ACHN (cell line): ENCODE measurements at regions not wholly inside any gene's neighbourhood (a gene's known extent, or its start where the extent isn't known, plus 50 kb on each side); places are given as distances from the start of the nearest gene placed in this dataset.

ENCODE experiments used
- DNase-seq: peaks from one replicate; pipeline ENCODE4 v3.0.0-alpha.2; 2015
- in situ Hi-C: cut with HindIII; loops from 2 replicates; pipeline ENCODE4 v1.10.0; 2017; ENCODE audit warnings: low sequenced_read_pairs, low pct_ligation_motif_present, low pct_unique_long_range_greater_than_20kb

DNA sequence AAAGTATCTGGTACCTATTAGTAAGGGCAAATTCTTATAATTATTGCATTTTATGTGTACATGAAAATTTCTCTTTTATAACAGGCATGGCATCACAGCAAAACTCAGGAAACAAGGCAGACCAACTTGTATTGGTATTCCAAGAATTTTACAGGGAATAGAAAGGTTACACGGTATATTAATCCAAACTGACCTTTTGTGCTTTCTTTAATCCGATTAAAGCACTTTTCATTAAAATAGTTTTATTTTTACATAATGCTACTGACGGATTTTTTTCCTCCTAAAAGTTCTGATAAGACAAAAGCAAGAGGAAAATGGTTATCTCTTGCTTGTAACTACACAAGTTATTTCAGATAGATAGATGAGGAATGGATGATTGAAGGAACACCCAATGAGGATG is 137.0 kb upstream of the SLCO3A1 start:
- no peak for DNase-seq
- in situ Hi-C loops: no loop called here

DNA sequence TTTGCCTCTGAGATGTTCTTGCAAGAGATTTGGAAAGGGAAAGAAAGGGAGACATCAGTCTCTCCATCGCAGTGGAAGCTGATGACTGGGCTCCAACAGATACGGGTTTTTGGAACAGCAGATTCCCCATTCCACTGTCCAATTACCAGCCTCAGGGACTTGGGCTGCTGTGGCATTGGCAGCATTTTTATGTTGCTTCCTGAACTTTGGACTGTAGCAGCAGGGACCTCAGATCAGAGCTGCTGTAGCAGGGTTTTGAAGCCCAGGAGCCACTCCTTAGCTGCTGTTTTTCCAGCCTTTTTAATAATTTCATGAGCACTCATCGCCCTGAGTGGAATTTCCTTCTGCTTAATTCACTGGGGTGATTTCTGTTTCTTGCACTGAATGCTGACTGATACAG is 135.7 kb upstream of the SLCO3A1 start:
- in situ Hi-C loops: no loop called here
- no peak for DNase-seq

DNA sequence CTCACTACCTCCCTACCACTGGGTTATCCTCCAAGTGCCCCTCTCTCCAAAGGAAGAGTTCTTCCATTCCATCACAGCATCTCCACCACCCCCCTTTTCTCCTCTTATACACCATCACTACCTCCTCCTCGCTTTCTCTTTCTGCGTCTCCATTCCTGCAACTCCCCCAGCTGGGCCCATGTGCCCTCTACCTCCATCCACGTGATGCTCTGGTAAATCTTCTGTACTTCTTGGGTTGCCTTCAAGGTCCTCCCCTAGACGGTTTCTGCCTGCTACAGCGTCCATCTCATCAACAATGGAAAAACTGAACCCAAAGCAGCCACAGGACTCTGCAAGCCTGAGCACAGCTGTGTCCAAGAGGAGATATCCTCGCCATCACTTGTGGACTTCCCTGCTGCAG is 129.5 kb upstream of the SLCO3A1 start:
- in situ Hi-C loops: no loop called here
- DNase-seq: no peak

DNA sequence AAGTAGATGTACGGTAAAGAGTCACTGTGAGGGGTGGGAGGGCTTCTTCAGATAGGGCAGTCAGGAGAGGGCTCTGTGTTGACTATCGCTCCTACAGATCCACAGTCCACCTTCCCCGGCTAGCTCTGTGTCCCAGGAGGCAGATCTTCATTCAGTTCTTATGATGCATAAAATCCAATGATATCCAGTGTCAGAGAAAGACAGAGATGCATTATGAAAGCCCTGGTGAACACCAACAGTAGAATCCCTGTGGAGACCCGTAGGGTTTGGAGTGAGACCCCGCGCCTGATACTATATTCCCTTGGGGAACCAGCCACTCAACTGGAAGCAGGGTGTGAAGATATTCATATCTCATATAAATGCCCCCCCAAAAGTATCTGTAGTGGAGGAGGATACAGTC is 119.8 kb upstream of the SLCO3A1 start:
- in situ Hi-C loops: no loop called here

DNA sequence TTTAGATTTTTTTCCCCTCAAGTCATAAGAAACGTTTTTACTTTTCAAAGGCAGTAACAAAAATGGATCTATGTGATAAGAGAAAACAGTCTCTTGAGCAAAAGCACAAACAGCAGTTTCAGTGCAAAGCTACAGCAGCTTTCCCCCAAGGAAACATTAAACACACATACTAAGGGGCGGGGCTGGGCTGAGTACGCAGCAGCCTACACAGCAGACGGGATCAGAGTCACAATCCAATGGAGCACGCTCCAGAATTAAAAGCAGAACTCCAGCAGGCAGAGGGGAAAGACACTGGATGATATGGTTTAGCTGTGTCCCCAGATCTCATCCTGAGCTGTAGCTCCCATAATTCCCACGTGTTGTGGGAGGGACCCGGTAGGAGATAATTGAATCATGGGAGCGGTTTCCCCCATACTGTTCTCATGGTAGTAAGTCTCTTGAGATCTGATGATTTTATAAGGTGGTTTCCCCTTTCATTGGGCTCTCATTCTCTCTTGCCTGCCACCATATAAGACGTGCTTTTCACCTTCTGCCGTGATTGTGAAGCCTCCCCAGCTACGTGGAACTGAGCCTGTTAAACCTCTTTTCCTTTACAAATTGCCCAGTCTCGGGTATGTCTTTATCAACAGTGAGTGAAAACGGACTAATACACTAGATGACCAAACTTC is 116.2 kb upstream of the SLCO3A1 start:
- no peak for DNase-seq
- in situ Hi-C loops: no loop called here

More for the DNA sequence above, 119.8 kb upstream of the SLCO3A1 start:
- DNase-seq: no peak

DNA sequence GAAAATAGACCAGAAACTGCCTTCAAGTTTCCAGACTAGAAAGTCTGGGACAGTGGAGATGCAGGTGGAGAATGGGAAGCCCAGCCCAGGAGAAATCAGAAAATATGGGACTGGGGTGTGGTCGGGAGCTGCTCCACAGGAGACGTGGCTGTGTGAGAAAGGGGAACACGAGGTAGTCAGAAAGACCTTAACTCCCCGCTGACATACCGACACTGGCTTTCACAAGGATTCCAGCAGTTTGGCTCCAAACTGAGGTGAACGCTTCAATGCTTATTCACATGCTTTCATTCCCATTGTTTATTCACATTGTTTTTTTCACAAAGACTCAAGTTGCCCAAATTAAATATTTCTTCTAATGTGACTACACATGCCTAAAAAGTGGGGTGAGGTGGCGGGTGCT is 111.5 kb upstream of the SLCO3A1 start:
- in situ Hi-C loops: no loop called here
- DNase-seq: no peak

DNA sequence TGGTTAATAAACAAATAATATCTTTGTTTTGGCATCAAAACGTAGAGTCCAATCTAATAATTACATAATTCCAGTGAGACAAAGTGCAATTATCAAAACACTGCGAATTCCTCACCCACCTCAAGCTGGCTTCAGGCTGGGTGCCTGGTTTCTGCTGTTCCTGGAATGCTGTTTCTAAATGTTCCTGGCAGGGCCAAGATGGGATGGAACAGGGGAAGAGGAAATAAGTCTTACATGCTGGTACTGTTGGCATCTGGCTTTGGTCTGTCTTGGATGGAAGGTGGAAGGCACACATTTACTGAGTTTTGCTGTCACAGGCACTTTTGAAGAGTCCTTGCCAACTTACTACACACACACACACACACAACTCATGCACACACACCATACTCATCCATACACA is 101.9 kb upstream of the SLCO3A1 start:
- no peak for DNase-seq
- in situ Hi-C loops: no loop called here

DNA sequence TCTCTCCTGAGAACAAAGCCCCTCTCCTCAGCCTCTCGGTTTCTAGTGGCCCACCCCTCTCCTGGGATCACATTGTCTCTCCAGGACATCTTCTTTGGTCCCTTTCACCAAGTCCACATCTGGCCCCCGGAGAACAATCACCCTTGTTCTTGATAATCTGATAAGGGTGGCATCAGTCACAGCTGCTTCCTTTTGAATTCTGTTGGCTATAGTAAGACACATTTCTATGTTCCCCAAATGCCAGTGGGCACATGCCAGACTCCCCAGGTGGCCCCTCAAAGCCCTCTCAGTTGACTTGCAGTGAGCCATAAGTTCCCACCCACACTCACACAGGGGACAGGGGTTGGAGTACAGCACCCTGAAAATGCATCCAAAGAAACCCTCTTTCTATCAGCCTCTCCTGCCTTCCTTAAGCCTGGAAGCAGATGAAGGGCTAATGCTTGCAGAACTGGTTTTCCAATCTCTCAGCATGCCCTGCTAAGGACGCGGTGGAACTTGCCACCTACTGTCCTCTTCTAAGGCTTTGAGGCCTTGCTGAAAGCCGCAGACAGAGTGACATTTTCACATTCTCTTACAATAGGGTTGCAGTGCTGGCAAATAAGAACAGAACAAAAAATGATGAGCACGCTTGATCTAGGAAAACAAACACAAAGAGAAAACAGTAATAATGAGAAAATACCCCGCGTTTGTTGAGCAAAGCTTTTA is 101.3 kb upstream of the SLCO3A1 start:
- DNase-seq: no peak
- in situ Hi-C loops: no loop called here

DNA sequence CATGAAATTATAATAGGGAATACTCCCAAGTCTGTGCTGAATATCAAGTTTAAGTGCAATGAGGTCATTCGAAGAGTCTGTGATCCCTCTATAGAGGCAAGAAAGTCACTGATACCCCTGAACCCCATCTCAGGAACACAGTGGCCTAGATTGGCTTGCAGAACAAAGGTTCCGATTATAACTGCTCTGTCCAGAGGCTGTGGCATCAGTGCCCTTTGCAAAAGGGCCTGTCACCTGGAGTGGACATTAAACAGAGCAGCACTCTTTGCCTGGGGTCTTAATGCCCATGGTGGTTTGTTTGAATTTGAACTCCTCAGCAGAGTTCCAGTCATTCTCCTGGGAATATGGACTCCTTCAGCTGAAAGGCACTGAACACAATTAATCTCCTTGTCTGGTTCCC is 93.9 kb upstream of the SLCO3A1 start:
- no peak for DNase-seq
- in situ Hi-C loops: no loop called here

DNA sequence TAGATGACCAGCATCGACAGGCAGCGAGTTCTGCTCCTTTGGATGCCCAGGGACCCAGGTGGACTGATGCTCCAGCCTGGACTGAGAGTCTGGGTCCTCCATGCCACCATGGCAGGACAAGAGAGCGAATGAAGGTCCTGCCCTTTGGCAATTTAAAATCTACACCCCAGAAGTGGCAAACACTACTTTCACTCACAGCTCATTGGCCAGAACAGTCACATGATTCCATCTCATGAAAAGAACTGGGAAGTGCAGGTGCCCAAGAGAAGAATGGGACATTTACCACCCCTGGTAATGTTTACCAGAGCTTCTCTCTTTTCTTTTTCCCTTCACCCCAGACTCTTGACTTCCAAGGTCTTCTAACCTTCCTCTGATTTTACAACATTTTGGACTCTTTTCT is 87.8 kb upstream of the SLCO3A1 start:
- in situ Hi-C loops: no loop called here
- DNase-seq: no peak

DNA sequence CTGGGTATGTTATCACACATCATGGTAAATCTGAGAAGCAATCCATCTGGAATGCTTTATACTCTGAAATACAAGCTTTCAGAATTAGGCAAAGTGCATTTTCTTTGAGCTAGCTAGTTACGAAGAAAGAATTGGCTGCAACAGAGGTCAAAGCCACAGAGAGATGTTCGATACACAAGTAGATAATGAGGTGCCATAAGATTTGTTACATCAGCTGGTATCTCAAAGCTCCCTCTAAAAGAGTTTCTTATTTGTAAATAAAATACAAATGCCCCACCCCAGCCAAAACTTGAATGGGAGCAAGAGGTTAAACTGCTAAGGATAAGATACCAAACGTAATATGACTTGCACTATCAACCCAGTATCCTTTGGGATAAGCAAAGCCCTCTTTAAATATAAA is 84.0 kb upstream of the SLCO3A1 start:
- DNase-seq: no peak
- in situ Hi-C loops: no loop called here

DNA sequence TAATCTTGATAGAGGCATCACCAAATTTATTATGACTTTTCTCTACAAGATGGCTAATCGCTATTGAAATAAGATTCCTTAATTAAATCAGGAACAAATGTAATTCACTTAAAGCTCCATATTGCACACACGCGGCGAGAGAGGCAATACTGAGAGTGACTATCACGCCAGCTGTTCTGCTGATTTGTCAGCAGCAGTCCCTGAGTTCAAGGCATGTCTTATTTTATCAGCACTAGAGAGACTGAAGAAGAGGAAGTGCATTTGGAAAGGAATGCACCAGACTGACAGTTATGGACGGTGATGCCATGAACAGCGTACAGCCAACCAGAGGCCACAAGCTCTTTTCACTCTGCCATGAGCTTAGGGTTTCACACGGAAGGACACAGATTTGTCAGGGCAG is 83.6 kb upstream of the SLCO3A1 start:
- DNase-seq: no peak
- in situ Hi-C loops: no loop called here

DNA sequence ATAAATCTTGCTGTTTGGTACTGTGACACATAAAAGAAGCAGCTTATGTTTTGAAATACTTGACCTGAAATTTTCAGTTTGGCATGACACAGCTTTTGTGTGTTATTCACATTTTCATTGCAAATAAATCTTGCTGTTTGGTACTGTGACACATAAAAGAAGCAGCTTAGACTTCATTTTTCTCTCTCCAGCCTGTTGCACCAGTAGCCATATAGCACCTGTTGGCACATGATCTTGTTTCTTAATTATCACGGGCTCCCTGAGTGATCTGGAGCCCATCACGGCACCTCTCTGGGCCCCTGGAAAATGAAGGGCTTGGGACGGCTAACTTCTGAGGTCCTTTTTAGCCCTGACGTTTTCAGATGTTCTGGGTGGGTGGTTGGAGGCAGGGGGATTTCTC is 77.4 kb upstream of the SLCO3A1 start:
- DNase-seq: no peak
- in situ Hi-C loops: no loop called here

DNA sequence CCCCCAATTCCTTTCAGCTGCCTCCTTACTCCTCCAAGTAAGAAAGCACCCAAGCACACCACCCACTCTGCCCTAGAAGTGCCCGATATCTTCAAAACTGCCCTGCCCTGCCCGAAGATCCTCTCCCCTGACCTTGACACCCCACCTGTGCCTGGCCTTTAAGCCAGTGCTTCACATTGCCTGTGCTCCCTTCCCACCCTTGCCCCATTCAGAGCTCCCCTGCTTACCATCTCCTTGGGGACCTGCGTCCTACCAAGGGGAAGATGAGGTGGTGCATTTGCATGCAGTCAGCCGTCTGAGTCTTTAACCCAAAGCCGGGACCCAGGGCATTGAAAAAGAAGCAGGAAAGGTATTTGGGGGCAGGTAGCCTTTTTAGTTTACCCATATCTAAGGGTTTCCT is 73.5 kb upstream of the SLCO3A1 start:
- in situ Hi-C loops: no loop called here
- no peak for DNase-seq

DNA sequence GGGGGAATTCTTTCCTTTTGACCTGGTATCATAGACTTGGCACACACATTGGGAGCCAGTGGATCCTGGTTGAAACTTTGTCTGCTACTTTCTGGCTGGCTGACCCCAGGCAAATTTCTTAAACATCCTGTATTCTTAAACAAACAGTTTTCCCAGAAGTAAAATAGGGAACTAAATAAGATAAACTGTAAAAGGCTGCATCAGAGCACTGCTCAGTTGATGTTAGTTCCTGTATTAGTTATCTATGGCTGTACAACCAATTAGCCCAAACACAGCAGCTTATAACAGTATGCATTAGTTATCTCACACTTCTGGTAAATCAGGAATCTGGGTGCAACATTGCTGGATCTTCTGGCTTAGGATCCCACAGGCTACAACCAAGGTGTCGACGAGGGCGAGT is 73.1 kb upstream of the SLCO3A1 start:
- no peak for DNase-seq
- in situ Hi-C loops: no loop called here

DNA sequence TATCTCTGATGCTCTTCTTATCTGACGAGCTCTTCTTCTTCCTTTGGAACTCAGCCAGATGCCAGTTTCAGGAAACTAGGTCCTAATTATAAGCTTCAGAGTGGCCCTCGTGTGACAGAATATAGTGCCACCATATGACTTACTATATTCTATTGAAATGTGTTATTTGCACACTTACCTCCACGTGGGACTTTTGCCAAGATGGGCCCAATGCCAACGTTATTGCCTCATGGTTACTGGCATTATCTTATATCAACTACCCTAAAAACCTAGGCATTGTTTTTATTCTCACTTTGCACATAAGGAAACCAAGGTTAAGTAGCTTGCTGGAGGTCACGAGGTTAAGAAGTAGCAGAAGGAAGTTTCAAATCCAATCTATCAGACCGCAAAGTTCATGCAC is 71.3 kb upstream of the SLCO3A1 start:
- DNase-seq: no peak
- in situ Hi-C loops: no loop called here

DNA sequence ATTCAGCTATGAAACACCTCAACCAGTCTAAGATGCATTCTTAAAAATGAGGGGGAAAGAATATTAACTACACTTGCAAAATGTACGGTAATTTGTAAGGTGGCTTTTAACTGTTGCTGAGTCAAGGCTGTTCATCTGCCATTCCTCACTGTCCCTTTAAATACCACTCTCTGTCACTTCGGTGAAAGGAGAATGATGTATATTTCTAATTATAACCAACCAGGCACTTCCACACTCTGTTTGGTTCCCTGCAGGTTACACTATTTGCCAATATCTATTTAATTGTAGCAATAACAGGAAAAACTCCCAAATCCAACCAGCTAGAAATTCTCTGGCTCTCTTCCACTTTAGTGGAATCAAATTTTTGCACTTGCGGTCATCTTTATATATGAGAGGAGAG is 70.5 kb upstream of the SLCO3A1 start:
- in situ Hi-C loops: no loop called here
- no peak for DNase-seq

DNA sequence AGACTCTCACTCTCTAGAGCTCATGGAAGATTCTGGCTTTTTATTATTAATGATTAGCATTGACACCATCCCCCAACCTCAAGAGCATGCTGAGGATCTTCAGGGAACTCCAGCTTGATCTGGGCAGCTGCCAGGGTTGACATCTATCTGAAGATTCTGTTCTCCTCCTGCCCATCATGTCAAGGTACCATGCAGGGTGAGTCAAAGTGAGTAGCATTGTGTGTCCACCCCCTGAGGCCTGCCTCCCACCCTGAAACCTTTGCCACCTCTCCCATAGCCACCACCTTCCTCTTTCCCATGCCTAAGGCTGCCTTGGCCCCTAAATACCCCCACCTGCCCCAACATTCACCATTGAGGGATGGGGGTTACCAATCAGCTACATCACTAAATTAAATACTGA is 70.1 kb upstream of the SLCO3A1 start:
- no peak for DNase-seq
- in situ Hi-C loops: no loop called here

DNA sequence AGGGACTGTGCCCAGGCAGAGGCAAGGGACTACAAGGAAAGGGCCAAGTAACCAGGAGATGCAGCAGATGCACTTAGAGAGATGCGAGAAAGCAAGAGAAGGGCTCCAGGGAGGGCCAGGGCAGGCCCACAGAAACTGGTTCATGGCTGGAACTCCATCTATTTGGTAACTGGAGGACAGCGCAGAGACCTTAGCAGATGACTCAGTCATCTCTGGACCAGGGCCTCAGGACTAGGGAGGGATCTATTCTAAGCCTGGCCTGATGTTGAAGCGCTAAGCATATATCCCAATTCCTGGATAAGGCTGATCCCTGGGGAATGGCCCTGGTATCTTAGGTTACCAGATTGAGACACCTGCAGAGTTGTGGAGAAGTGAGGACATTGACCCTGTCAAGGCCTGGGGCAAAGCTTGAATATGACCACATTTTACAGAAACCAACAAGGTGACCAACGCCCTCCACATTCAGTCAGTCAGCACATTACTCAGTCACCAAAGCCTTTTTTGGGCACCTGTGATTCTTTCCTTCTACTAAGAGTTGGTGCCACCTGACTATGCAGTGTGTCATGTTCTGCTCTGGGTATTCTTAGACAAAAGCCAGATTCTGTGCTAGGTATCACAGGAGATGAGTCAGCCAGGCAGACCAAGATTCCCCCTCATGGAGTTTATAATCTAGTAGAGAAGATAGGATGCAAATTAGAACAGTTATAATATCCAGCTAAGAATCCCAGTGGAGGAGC is 68.4 kb upstream of the SLCO3A1 start:
- in situ Hi-C loops: no loop called here
- DNase-seq: no peak

DNA sequence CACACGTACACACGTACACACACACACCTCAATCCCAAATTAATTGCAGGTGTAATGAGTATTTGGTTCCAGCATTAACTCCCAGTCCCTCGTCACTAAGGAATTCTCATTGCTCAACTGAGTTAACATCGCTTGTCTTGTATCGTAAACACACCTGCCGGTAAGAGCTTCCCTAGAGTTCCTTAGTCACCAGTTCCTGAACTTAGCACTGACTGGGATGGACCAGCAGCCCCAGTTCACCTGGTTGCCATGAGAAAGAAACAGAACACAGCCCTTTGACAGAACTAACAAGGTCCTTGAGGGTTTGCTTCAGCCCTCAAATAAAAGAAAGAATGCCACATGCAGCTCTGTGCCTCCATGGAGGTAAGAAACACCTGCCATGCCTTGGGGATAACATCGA is 66.3 kb upstream of the SLCO3A1 start:
- in situ Hi-C loops: no loop called here
- DNase-seq: no peak
